Keratinocyte (primary cell): ENCODE measurements at regions not wholly inside any gene's neighbourhood (a gene's known extent, or its start where the extent isn't known, plus 50 kb on each side); places are given as distances from the start of the nearest gene placed in this dataset.

Experiments
- DNase-seq: peaks from one replicate; pipeline ENCODE4 v3.0.0-alpha.2; 2011; ENCODE audit warnings: low read depth, missing footprints, low spot score
- FAIRE-seq: peaks from 2 replicates; lab custom pipeline; 2011; peaks lifted over from hg19 to GRCh38; lab: Jason Lieb, UNC
- H2AFZ ChIP-seq: 2 replicates; pipeline ENCODE4 v1.6.0; 2012; ENCODE audit warnings: low read length, control low read depth, inconsistent platforms; ENCODE audit not compliant: control insufficient read depth
- H3K27ac ChIP-seq: 2 replicates; pipeline ENCODE4 v1.5.1; 2011; ENCODE audit warnings: low read length; ENCODE audit not compliant: control insufficient read depth, insufficient read depth
- H3K27me3 ChIP-seq: 3 replicates; pipeline ENCODE4 v1.6.0; 2011; ENCODE audit warnings: low read length; ENCODE audit not compliant: control insufficient read depth, insufficient read depth; ENCODE audit errors: extremely low read depth
- H3K36me3 ChIP-seq, 2 experiments: 2 replicates in 1 of 2; 3 replicates in 1 of 2; pipeline ENCODE4 v1.5.1; 2011; ENCODE audit warnings: low read length in 2 of 2, mild to moderate bottlenecking in 1 of 2; ENCODE audit not compliant: control insufficient read depth in 2 of 2, insufficient read depth in 2 of 2; ENCODE audit errors: extremely low read depth in 1 of 2
- H3K4me1 ChIP-seq: 3 replicates; pipeline ENCODE4 v1.5.1; 2011; ENCODE audit warnings: low read length; ENCODE audit not compliant: control insufficient read depth, insufficient read depth; ENCODE audit errors: extremely low read depth
- H3K4me2 ChIP-seq: 3 replicates; pipeline ENCODE4 v1.6.0; 2011; ENCODE audit warnings: low read depth, low read length; ENCODE audit not compliant: control insufficient read depth, insufficient read depth; ENCODE audit errors: extremely low read depth
- H3K4me3 ChIP-seq, 3 experiments: fragments of 200-600 bp in 1 of 3; sonication (generic) in 1 of 3; 2 replicates in 2 of 3; 3 replicates in 1 of 3; pipeline ENCODE4 v1.5.1; 2011 to 2016; ENCODE audit warnings: low read length in 3 of 3, mild to moderate bottlenecking in 3 of 3, control low read depth in 2 of 3, inconsistent platforms in 1 of 3, low read depth in 1 of 3, mixed read lengths in 1 of 3, mixed run types in 1 of 3, moderate library complexity in 1 of 3; ENCODE audit not compliant: control insufficient read depth in 2 of 3, insufficient read depth in 2 of 3; ENCODE audit errors: extremely low read depth in 1 of 3
- H3K79me2 ChIP-seq: 2 replicates; pipeline ENCODE4 v1.6.0; 2012; ENCODE audit warnings: low read length; ENCODE audit not compliant: control insufficient read depth, insufficient read depth
- H3K9ac ChIP-seq: 3 replicates; pipeline ENCODE4 v1.6.0; 2011; ENCODE audit warnings: low read length; ENCODE audit not compliant: control insufficient read depth, insufficient read depth; ENCODE audit errors: extremely low read depth
- H3K9me1 ChIP-seq: 3 replicates; pipeline ENCODE4 v1.6.0; 2011; ENCODE audit warnings: low read length; ENCODE audit not compliant: control insufficient read depth, insufficient read depth; ENCODE audit errors: extremely low read depth
- H3K9me3 ChIP-seq: 2 replicates; pipeline ENCODE4 v1.5.1; 2012; ENCODE audit warnings: low read depth, low read length; ENCODE audit not compliant: control insufficient read depth
- H4K20me1 ChIP-seq: 3 replicates; pipeline ENCODE4 v1.6.0; 2011; ENCODE audit warnings: low read length; ENCODE audit not compliant: control insufficient read depth, insufficient read depth; ENCODE audit errors: extremely low read depth
- EZH2 ChIP-seq: IDR thresholded peaks from one replicate; pipeline ENCODE4 v1.6.1; 2012; ENCODE audit warnings: inconsistent platforms, mild to moderate bottlenecking, low read length, moderate library complexity
- dilution Hi-C: fragments of 300-500 bp; cut with MboI; formaldehyde crosslinking; loops from one replicate; pipeline ENCODE4 v1.7.0; 2020; ENCODE audit warnings: low sequenced_read_pairs; ENCODE audit not compliant: extremely low pct_ligation_motif_present
- TF ChIP-seq, protein P1 (sequence below), 3 experiments: IDR thresholded peaks in 1 of 3; conservative IDR thresholded peaks in 1 of 3; optimal IDR thresholded peaks in 1 of 3; 2 replicates in 2 of 3; 3 replicates in 1 of 3; pipeline versions ENCODE3 to v1.5.1; 2011; ENCODE audit warnings: low read length in 3 of 3, mild to moderate bottlenecking in 3 of 3, moderate library complexity in 2 of 3, control low read depth in 1 of 3, inconsistent platforms in 1 of 3; ENCODE audit not compliant: insufficient read depth in 2 of 3; ENCODE audit errors: extremely low read depth in 1 of 3

DNA sequence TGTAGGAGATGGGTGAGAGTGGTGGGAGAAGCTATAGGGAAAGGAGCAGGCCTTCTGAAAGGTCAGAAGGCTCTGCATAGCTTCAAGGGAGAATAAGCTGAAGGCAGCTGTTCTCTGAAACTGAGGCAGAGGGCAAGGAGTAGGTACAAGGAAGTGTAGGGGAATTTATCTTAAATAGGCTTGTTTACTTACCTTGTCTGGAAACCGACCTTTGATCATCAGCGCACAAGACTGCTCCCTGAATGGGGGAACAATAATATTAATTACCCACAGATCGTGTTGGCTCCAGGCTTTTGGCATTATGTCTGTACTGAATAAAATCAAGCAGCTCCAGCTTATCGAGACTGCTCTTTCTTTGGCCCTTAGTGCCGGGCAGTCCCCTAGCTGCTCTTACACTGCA lies 175.5 kb upstream of the MAGEB16 start:
- Histone ChIP-seq H3K4me2 (no peak overlapping the region), H3K36me3 (no peaks in the 10 kb centered on the region), H3K9ac (no peak overlapping the region), H3K4me3 (no peak overlapping the region), H2AFZ (no peak overlapping the region), H3K9me3 (peaks cover 2% of the 10 kb centered on the region), H4K20me1 (no peaks in the 10 kb centered on the region), H3K27ac (no peak overlapping the region), H3K27me3 (no peaks in the 10 kb centered on the region), H3K4me1 (no peaks in the 10 kb centered on the region), H3K79me2 (no peaks in the 10 kb centered on the region), H3K9me1 (no peaks in the 10 kb centered on the region)
- no peak for FAIRE-seq
- dilution Hi-C loops, result no loop called here
- no peak for TF ChIP-seq EZH2
- TF ChIP-seq, protein P1, sequence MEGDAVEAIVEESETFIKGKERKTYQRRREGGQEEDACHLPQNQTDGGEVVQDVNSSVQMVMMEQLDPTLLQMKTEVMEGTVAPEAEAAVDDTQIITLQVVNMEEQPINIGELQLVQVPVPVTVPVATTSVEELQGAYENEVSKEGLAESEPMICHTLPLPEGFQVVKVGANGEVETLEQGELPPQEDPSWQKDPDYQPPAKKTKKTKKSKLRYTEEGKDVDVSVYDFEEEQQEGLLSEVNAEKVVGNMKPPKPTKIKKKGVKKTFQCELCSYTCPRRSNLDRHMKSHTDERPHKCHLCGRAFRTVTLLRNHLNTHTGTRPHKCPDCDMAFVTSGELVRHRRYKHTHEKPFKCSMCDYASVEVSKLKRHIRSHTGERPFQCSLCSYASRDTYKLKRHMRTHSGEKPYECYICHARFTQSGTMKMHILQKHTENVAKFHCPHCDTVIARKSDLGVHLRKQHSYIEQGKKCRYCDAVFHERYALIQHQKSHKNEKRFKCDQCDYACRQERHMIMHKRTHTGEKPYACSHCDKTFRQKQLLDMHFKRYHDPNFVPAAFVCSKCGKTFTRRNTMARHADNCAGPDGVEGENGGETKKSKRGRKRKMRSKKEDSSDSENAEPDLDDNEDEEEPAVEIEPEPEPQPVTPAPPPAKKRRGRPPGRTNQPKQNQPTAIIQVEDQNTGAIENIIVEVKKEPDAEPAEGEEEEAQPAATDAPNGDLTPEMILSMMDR (optimal IDR thresholded peaks at IDR 0.05 in 1 of 3, IDR thresholded peaks at IDR 0.05 in 1 of 3, conservative IDR thresholded peaks at IDR 0.05 in 1 of 3; ENCODE audit: extremely low read depth in 1 of 3, insufficient read depth in 2 of 3, low read length in 3 of 3), result no peak
- no peak for DNase-seq

GRCh38 chrX:35625714-35626113 lies 172.4 kb upstream of the MAGEB16 start:
- Histone ChIP-seq H3K4me2 (no peak overlapping the region), H3K79me2 (no peaks in the 10 kb centered on the region), H4K20me1 (no peaks in the 10 kb centered on the region), H3K9me1 (no peaks in the 10 kb centered on the region), H3K9me3 (peaks cover 2% of the 10 kb centered on the region), H3K4me1 (no peaks in the 10 kb centered on the region), H3K27ac (no peak overlapping the region), H2AFZ (no peak overlapping the region), H3K36me3 (no peaks in the 10 kb centered on the region), H3K27me3 (no peaks in the 10 kb centered on the region), H3K4me3 (no peak overlapping the region), H3K9ac (no peak overlapping the region)
- dilution Hi-C loops, result no loop called here
- DNase-seq, result no peak
- TF ChIP-seq, protein P1 (optimal IDR thresholded peaks at IDR 0.05 in 1 of 3, IDR thresholded peaks at IDR 0.05 in 1 of 3, conservative IDR thresholded peaks at IDR 0.05 in 1 of 3; ENCODE audit: extremely low read depth in 1 of 3, insufficient read depth in 2 of 3, low read length in 3 of 3), result no peak
- TF ChIP-seq EZH2, result no peak
- no peak for FAIRE-seq
